Sigmoid colon (tissue), 6 donors: ENCODE measurements at regions not wholly inside any gene's neighbourhood (a gene's known extent, or its start where the extent isn't known, plus 50 kb on each side); places are given as distances from the start of the nearest gene placed in this dataset.

ENCODE experiments used
- DNase-seq: peaks from one replicate; pipeline ENCODE4 v3.0.0-alpha.2; 2019
- H3K27ac ChIP-seq, 4 donors: fragments of 200-600 bp; sonication (generic); one replicate each; pipeline ENCODE4 v1.5.1; 2016 to 2019; ENCODE audit warnings: mild to moderate bottlenecking in 1 of 4
- H3K27me3 ChIP-seq, 3 donors: fragments of 200-600 bp; sonication (generic); one replicate each; pipeline ENCODE4 v1.5.1; 2019; ENCODE audit warnings: mild to moderate bottlenecking in 1 of 3
- H3K36me3 ChIP-seq, 4 donors: fragments of 200-600 bp; sonication (generic); one replicate each; pipeline ENCODE4 v1.5.1; 2016 to 2019
- H3K4me1 ChIP-seq, 4 donors: fragments of 200-600 bp; sonication (generic); one replicate each; pipeline ENCODE4 v1.5.1; 2017 to 2019
- H3K4me3 ChIP-seq, 4 donors: fragments of 200-600 bp; sonication (generic); one replicate each; pipeline ENCODE4 v1.5.1; 2017 to 2019; ENCODE audit warnings: mild to moderate bottlenecking in 2 of 4, moderate library complexity in 1 of 4
- H3K9me3 ChIP-seq, 4 donors: fragments of 200-600 bp in 3 of 4; sonication (generic) in 3 of 4; one replicate each; pipeline versions ENCODE4 v1.5.1 to v1.6.1; 2013 to 2019
- CTCF ChIP-seq, 4 experiments: fragments of 450-650 bp in 3 of 4; fragments of 200-600 bp in 1 of 4; IDR thresholded peaks; one replicate each; pipeline ENCODE4 v1.5.1; 2016 to 2019; ENCODE audit warnings: antibody characterized with exemption in 4 of 4, mild to moderate bottlenecking in 3 of 4, moderate library complexity in 2 of 4
- EP300 ChIP-seq, 4 donors: sonication (generic); formaldehyde crosslinking; IDR thresholded peaks; one replicate each; pipeline ENCODE4 v1.6.1; 2017; ENCODE audit warnings: antibody characterized with exemption in 4 of 4
- POLR2A ChIP-seq, 2 donors: fragments of 450-650 bp; IDR thresholded peaks; one replicate each; pipeline ENCODE4 v1.6.1; 2016; ENCODE audit warnings: antibody characterized with exemption in 2 of 2, mild to moderate bottlenecking in 2 of 2, moderate library complexity in 2 of 2
- POLR2AphosphoS5 ChIP-seq, 4 donors: sonication (generic); formaldehyde crosslinking; IDR thresholded peaks; one replicate each; pipeline ENCODE4 v1.6.1; 2017; ENCODE audit warnings: antibody characterized with exemption in 4 of 4
- WGBS, 2 donors: extraction: QIAGEN DNeasy Blood & Tissue Kit; methylation state at CpG; one replicate each; pipeline ENCODE4 v1.1.7; 2013; 5-methylcytosine and 5-hydroxymethylcytosine counted together
- intact Hi-C: fragments of 100-400 bp; cut with DNase I; formaldehyde crosslinking; loops from one replicate; pipeline ENCODE4 v1.15.1; 2023
- donor health status: healthy with polysubstance abuse.
- donor health status: healthy.

- no peak overlapping the region for H3K27ac ChIP-seq
- no peak for TF ChIP-seq EP300 (IDR thresholded peaks at IDR 0.05)
- TF ChIP-seq POLR2A (IDR thresholded peaks at IDR 0.05): no peak
- no peak for TF ChIP-seq CTCF (IDR thresholded peaks at IDR 0.05)
- no peak for TF ChIP-seq POLR2AphosphoS5 (IDR thresholded peaks at IDR 0.05)
- H3K36me3 ChIP-seq: no peaks in the 10 kb centered on the region
- H3K4me3 ChIP-seq: no peak overlapping the region
- intact Hi-C loops: no loop called here
- no peaks in the 10 kb centered on the region for H3K27me3 ChIP-seq
- DNase-seq: no peak
- 56 to 69% methylated on average over 2 of the region's 2 CpGs for WGBS, 2 donors
- no peaks in the 10 kb centered on the region for H3K9me3 ChIP-seq
- no peaks in the 10 kb centered on the region for H3K4me1 ChIP-seq
Measured at GRCh38 chr6:79797912-79798311, 149.4 kb downstream of the ELOVL4 start.

- WGBS, 2 donors: 89% methylated on average over 3 of the region's 3 CpGs
- H3K4me1 ChIP-seq: no peaks in the 10 kb centered on the region
- intact Hi-C loops: no loop called here
Measured at GRCh38 chr6:79797163-79797764, 150.1 kb downstream of the ELOVL4 start.

GRCh38 chr6:79796197-79796596 is 151.2 kb downstream of the ELOVL4 start:
- no peak for DNase-seq
- H3K9me3 ChIP-seq: no peaks in the 10 kb centered on the region
- WGBS, 2 donors: 78 to 85% methylated on average over 2 of the region's 2 CpGs
- no peaks in the 10 kb centered on the region for H3K4me1 ChIP-seq
- TF ChIP-seq POLR2AphosphoS5 (IDR thresholded peaks at IDR 0.05): no peak
- H3K36me3 ChIP-seq: no peaks in the 10 kb centered on the region
- intact Hi-C loops: no loop called here
- H3K27me3 ChIP-seq: no peaks in the 10 kb centered on the region
- H3K4me3 ChIP-seq: no peak overlapping the region
- no peak overlapping the region for H3K27ac ChIP-seq

More at GRCh38 chr6:79797163-79797764, 150.1 kb downstream of the ELOVL4 start:
- no peaks in the 10 kb centered on the region for H3K9me3 ChIP-seq
- H3K27ac ChIP-seq: no peak overlapping the region
- H3K36me3 ChIP-seq: no peaks in the 10 kb centered on the region
- H3K27me3 ChIP-seq: no peaks in the 10 kb centered on the region
- DNase-seq: no peak
- TF ChIP-seq EP300 (IDR thresholded peaks at IDR 0.05): no peak
- no peak for TF ChIP-seq POLR2AphosphoS5 (IDR thresholded peaks at IDR 0.05)
- no peak for TF ChIP-seq POLR2A (IDR thresholded peaks at IDR 0.05)
- no peak for TF ChIP-seq CTCF (IDR thresholded peaks at IDR 0.05)
- H3K4me3 ChIP-seq: no peak overlapping the region

GRCh38 chr6:79789896-79790295 is 157.5 kb downstream of the ELOVL4 start:
- H3K4me1 ChIP-seq: no peaks in the 10 kb centered on the region
- no peak overlapping the region for H3K4me3 ChIP-seq
- 76 to 88% methylated on average over 5 of the region's 5 CpGs for WGBS, 2 donors
- no peaks in the 10 kb centered on the region for H3K9me3 ChIP-seq
- intact Hi-C loops: no loop called here
- no peaks in the 10 kb centered on the region for H3K27me3 ChIP-seq
- no peak for TF ChIP-seq POLR2AphosphoS5 (IDR thresholded peaks at IDR 0.05)
- TF ChIP-seq POLR2A (IDR thresholded peaks at IDR 0.05): no peak
- no peak for TF ChIP-seq CTCF (IDR thresholded peaks at IDR 0.05)
- no peak for TF ChIP-seq EP300 (IDR thresholded peaks at IDR 0.05)
- H3K36me3 ChIP-seq: no peaks in the 10 kb centered on the region
- no peak overlapping the region for H3K27ac ChIP-seq
- no peak for DNase-seq

- Histone ChIP-seq H3K27ac (no peak overlapping the region), H3K4me1 (no peaks in the 10 kb centered on the region), H3K27me3 (no peaks in the 10 kb centered on the region), H3K4me3 (no peak overlapping the region), H3K36me3 (no peaks in the 10 kb centered on the region), H3K9me3 (no peaks in the 10 kb centered on the region)
- DNase-seq: no peak
- TF ChIP-seq POLR2AphosphoS5 (IDR thresholded peaks at IDR 0.05): no peak
- intact Hi-C loops: no loop called here
- 35 to 57% methylated on average over 1 of the region's 1 CpG for WGBS, 2 donors
Measured at GRCh38 chr6:79788756-79789155, 157.6 kb downstream of the SH3BGRL2 start.

- H3K4me1 ChIP-seq: no peaks in the 10 kb centered on the region
- 88 to 92% methylated on average over 3 of the region's 3 CpGs for WGBS, 2 donors
- TF ChIP-seq EP300 (IDR thresholded peaks at IDR 0.05) (no peak), POLR2A (IDR thresholded peaks at IDR 0.05) (no peak), POLR2AphosphoS5 (IDR thresholded peaks at IDR 0.05) (no peak), CTCF (IDR thresholded peaks at IDR 0.05) (no peak)
- no peak overlapping the region for H3K27ac ChIP-seq
- H3K4me3 ChIP-seq: no peak overlapping the region
- no peaks in the 10 kb centered on the region for H3K36me3 ChIP-seq
- no peak for DNase-seq
- intact Hi-C loops: no loop called here
- no peaks in the 10 kb centered on the region for H3K27me3 ChIP-seq
- H3K9me3 ChIP-seq: no peaks in the 10 kb centered on the region
Measured at GRCh38 chr6:79787626-79788025, 156.5 kb downstream of the SH3BGRL2 start.
